Neutrophil (primary cell): ENCODE measurements at regions not wholly inside any gene's neighbourhood (a gene's known extent, or its start where the extent isn't known, plus 50 kb on each side); places are given as distances from the start of the nearest gene placed in this dataset.

Experiments
- H3K27ac ChIP-seq: fragments of 200-600 bp; sonication (generic); 2 replicates; pipeline ENCODE4 v1.5.1; 2016; ENCODE audit warnings: mild to moderate bottlenecking, moderate library complexity
- H3K27me3 ChIP-seq: fragments of 200-600 bp; sonication (generic); 2 replicates; pipeline ENCODE4 v1.6.0; 2016; ENCODE audit warnings: mild to moderate bottlenecking
- H3K36me3 ChIP-seq: fragments of 200-600 bp; sonication (generic); 2 replicates; pipeline ENCODE4 v1.5.1; 2017
- H3K4me1 ChIP-seq, 2 experiments: fragments of 200-600 bp in 1 of 2; sonication (generic) in 1 of 2; 1 replicate in 1 of 2; 2 replicates in 1 of 2; pipeline versions ENCODE4 v1.5.1 to v1.6.1; 2013 to 2016; ENCODE audit warnings: low read depth in 1 of 2, low read length in 1 of 2, mild to moderate bottlenecking in 1 of 2, moderate library complexity in 1 of 2; ENCODE audit not compliant: control insufficient read depth in 1 of 2, insufficient read depth in 1 of 2
- H3K4me3 ChIP-seq, 2 experiments: fragments of 200-600 bp in 1 of 2; sonication (generic) in 1 of 2; 1 replicate in 1 of 2; 2 replicates in 1 of 2; pipeline ENCODE4 v1.5.1; 2013 to 2016; ENCODE audit warnings: low read depth in 1 of 2, low read length in 1 of 2, mild to moderate bottlenecking in 1 of 2, moderate library complexity in 1 of 2
- H3K9me3 ChIP-seq: fragments of 200-600 bp; sonication (generic); 2 replicates; pipeline ENCODE4 v1.5.1; 2016
- CTCF ChIP-seq: fragments of 200-600 bp; sonication (generic); IDR thresholded peaks from 2 replicates; pipeline ENCODE4 v1.5.1; 2016; ENCODE audit warnings: antibody characterized with exemption

GRCh38 chr6:147117011-147117410, 87.2 kb upstream of the STXBP5 start:
- H3K4me1 ChIP-seq = peaks cover 47 to 56% of the 10 kb centered on the region in 2 experiments
- no peaks in the 10 kb centered on the region for H3K27me3 ChIP-seq
- no peak for TF ChIP-seq CTCF
- peak overlapping the region in 1 of 2 experiments; percentile 4 for H3K4me3 ChIP-seq
- no peaks in the 10 kb centered on the region for H3K36me3 ChIP-seq
- H3K9me3 ChIP-seq = no peaks in the 10 kb centered on the region
- H3K27ac ChIP-seq = peak overlapping the region; percentile 75

GRCh38 chr6:147117580-147117979, 86.6 kb upstream of the STXBP5 start:
- peak overlapping the region; percentile 75 for H3K27ac ChIP-seq
- H3K27me3 ChIP-seq = no peaks in the 10 kb centered on the region
- H3K4me3 ChIP-seq = peak overlapping the region in 1 of 2 experiments; percentile 4
- H3K9me3 ChIP-seq = no peaks in the 10 kb centered on the region
- TF ChIP-seq CTCF = no peak
- H3K36me3 ChIP-seq = no peaks in the 10 kb centered on the region
- H3K4me1 ChIP-seq = peaks cover 47 to 56% of the 10 kb centered on the region in 2 experiments

GRCh38 chr6:147119310-147119709, 84.9 kb upstream of the STXBP5 start:
- no peak for TF ChIP-seq CTCF
- H3K27ac ChIP-seq = peak overlapping the region; percentile 75

GRCh38 chr6:147122823-147123222, 81.4 kb upstream of the STXBP5 start:
- Histone ChIP-seq H3K4me1 (peaks cover 17 to 22% of the 10 kb centered on the region in 2 experiments), H3K4me3 (no peak overlapping the region), H3K9me3 (no peaks in the 10 kb centered on the region), H3K27ac (no peak overlapping the region), H3K36me3 (no peaks in the 10 kb centered on the region), H3K27me3 (no peaks in the 10 kb centered on the region)
- TF ChIP-seq CTCF = no peak

More at GRCh38 chr6:147119310-147119709, 84.9 kb upstream of the STXBP5 start:
- Histone ChIP-seq H3K9me3 (no peaks in the 10 kb centered on the region), H3K36me3 (no peaks in the 10 kb centered on the region), H3K4me3 (peak overlapping the region in 1 of 2 experiments; percentile 3), H3K27me3 (no peaks in the 10 kb centered on the region), H3K4me1 (peaks cover 47 to 56% of the 10 kb centered on the region in 2 experiments)

- H3K4me1 ChIP-seq = peaks cover 2 to 11% of the 10 kb centered on the region in 2 experiments
- H3K27me3 ChIP-seq = no peaks in the 10 kb centered on the region
Observed at GRCh38 chr6:147126618-147127022, 77.6 kb upstream of the STXBP5 start.

More at GRCh38 chr6:147126618-147127022, 77.6 kb upstream of the STXBP5 start:
- no peak overlapping the region for H3K4me3 ChIP-seq
- H3K36me3 ChIP-seq = no peaks in the 10 kb centered on the region
- H3K9me3 ChIP-seq = no peaks in the 10 kb centered on the region
- no peak for TF ChIP-seq CTCF
- no peak overlapping the region for H3K27ac ChIP-seq
